SK-N-SH (cell line): ENCODE measurements at regions not wholly inside any gene's neighbourhood (a gene's known extent, or its start where the extent isn't known, plus 50 kb on each side); places are given as distances from the start of the nearest gene placed in this dataset.

ENCODE experiments used
- CTCF ChIA-PET: fragments of 300-600, 350-600 bp; formaldehyde crosslinking; extraction: SDS; loops from one replicate; lab custom pipeline; 2021; lab: Yijun Ruan, JAX
- POLR2A ChIA-PET: fragments of 350-600 bp; sonication (Branson Sonifier 250); formaldehyde crosslinking; extraction: SDS; loops from one replicate; lab custom pipeline; 2020; ENCODE audit warnings: antibody characterized with exemption, inconsistent platforms; lab: Yijun Ruan, JAX
- DNase-seq: peaks from one replicate; pipeline ENCODE4 v3.0.0; 2012
- H2AFZ ChIP-seq: fragments of 200-600 bp; sonication (generic); 2 replicates; pipeline ENCODE4 v1.8.1; 2016; ENCODE audit warnings: antibody characterized with exemption, mild to moderate bottlenecking, low read depth
- H3F3A ChIP-seq: fragments of 200-600 bp; sonication (generic); replicated peaks from 2 replicates; pipeline ENCODE3; 2016; ENCODE audit warnings: antibody characterized with exemption, mild to moderate bottlenecking; ENCODE audit not compliant: insufficient read depth
- H3K27ac ChIP-seq, 2 experiments: fragments of 200-500 bp in 1 of 2; fragments of 200-600 bp in 1 of 2; sonication (Bioruptor generic) in 1 of 2; sonication (generic), shearing (Covaris generic) in 1 of 2; 2 replicates each; pipeline versions ENCODE4 v1.5.1 to v1.6.1; 2014 to 2016; ENCODE audit warnings: low read depth in 2 of 2, inconsistent platforms in 1 of 2, low read length in 1 of 2, mild to moderate bottlenecking in 1 of 2, mixed read lengths in 1 of 2
- H3K27me3 ChIP-seq: fragments of 200-600 bp; sonication (generic), shearing (Covaris generic); 2 replicates; pipeline ENCODE4 v1.6.1; 2016; ENCODE audit warnings: mixed run types; ENCODE audit not compliant: insufficient read depth
- H3K36me3 ChIP-seq, 2 experiments: fragments of 200-500 bp in 1 of 2; fragments of 200-600 bp in 1 of 2; sonication (Bioruptor generic) in 1 of 2; sonication (generic) in 1 of 2; replicated peaks in 1 of 2; 2 replicates each; pipeline versions ENCODE3 to v1.5.1; 2014 to 2016; ENCODE audit warnings: low read length in 1 of 2, mild to moderate bottlenecking in 1 of 2; ENCODE audit not compliant: insufficient read depth in 2 of 2, control insufficient read depth in 1 of 2
- H3K4me1 ChIP-seq, 2 experiments: fragments of 200-500 bp in 1 of 2; fragments of 200-600 bp in 1 of 2; sonication (Bioruptor generic) in 1 of 2; sonication (generic), shearing (Covaris generic) in 1 of 2; 2 replicates each; pipeline versions ENCODE4 v1.5.1 to v1.6.1; 2014 to 2016; ENCODE audit warnings: low read depth in 1 of 2, low read length in 1 of 2, mixed run types in 1 of 2; ENCODE audit not compliant: insufficient read depth in 2 of 2, control insufficient read depth in 1 of 2
- H3K4me2 ChIP-seq: fragments of 200-600 bp; sonication (generic), shearing (Covaris generic); 2 replicates; pipeline ENCODE4 v1.6.1; 2017; ENCODE audit warnings: mixed run types
- H3K4me3 ChIP-seq, 2 experiments: fragments of 200-500 bp in 1 of 2; fragments of 200-600 bp in 1 of 2; sonication (Bioruptor generic) in 1 of 2; sonication (generic), shearing (Covaris generic) in 1 of 2; 2 replicates each; pipeline versions ENCODE4 v1.5.1 to v1.8.1; 2014 to 2016; ENCODE audit warnings: low read depth in 2 of 2, inconsistent platforms in 1 of 2, low read length in 1 of 2, mild to moderate bottlenecking in 1 of 2, mixed read lengths in 1 of 2, moderate library complexity in 1 of 2
- H3K79me2 ChIP-seq: fragments of 200-600 bp; sonication (generic); 2 replicates; pipeline ENCODE4 v1.8.1; 2017; ENCODE audit warnings: mild to moderate bottlenecking; ENCODE audit not compliant: insufficient read depth
- H3K9ac ChIP-seq: fragments of 200-600 bp; sonication (generic); 2 replicates; pipeline ENCODE4 v1.6.1; 2017; ENCODE audit warnings: mixed run types
- H3K9me2 ChIP-seq: fragments of 200-600 bp; sonication (generic); 2 replicates; pipeline ENCODE4 v1.6.1; 2017; ENCODE audit warnings: mixed run types
- H3K9me3 ChIP-seq: fragments of 200-600 bp; sonication (generic); 2 replicates; pipeline ENCODE4 v1.6.1; 2017; ENCODE audit warnings: mixed run types, mild to moderate bottlenecking, moderate library complexity
- H4K20me1 ChIP-seq: fragments of 200-600 bp; sonication (generic); 2 replicates; pipeline ENCODE4 v1.6.1; 2017; ENCODE audit warnings: mild to moderate bottlenecking, mixed run types; ENCODE audit not compliant: insufficient read depth
- ELF1 ChIP-seq: IDR thresholded peaks from 2 replicates; pipeline ENCODE4 v1.4.0; 2012
- EP300 ChIP-seq, 2 experiments: IDR thresholded peaks; 2 replicates each; pipeline versions ENCODE4 v1.4.0 to v1.6.1; 2012; ENCODE audit warnings: borderline replicate concordance in 1 of 2, low read depth in 1 of 2, low read length in 1 of 2
- FOSL2 ChIP-seq: IDR thresholded peaks from 2 replicates; pipeline ENCODE4 v1.4.0; 2012; ENCODE audit warnings: low read depth, mild to moderate bottlenecking, moderate library complexity, borderline replicate concordance
- FOXJ3 ChIP-seq: sonication (generic); formaldehyde crosslinking; IDR thresholded peaks from 2 replicates; pipeline ENCODE4 v1.5.1; 2020; ENCODE audit warnings: mild to moderate bottlenecking, missing genetic modification reagents
- FOXM1 ChIP-seq: IDR thresholded peaks from 2 replicates; pipeline ENCODE4 v1.4.0; 2012; ENCODE audit warnings: low read depth, mild to moderate bottlenecking
- JUND ChIP-seq: IDR thresholded peaks from 2 replicates; pipeline ENCODE4 v1.4.0; 2012
- MXI1 ChIP-seq: IDR thresholded peaks from 2 replicates; pipeline ENCODE4 v1.6.1; 2012; ENCODE audit warnings: mild to moderate bottlenecking, low read depth, low read length, improper control_type of control experiment
- NRF1 ChIP-seq: IDR thresholded peaks from 2 replicates; pipeline ENCODE4 v1.6.1; 2012; ENCODE audit warnings: low read depth, mild to moderate bottlenecking, low read length
- RAD21 ChIP-seq: IDR thresholded peaks from 2 replicates; pipeline ENCODE4 v1.6.1; 2012; ENCODE audit warnings: mild to moderate bottlenecking, low read length
- SIN3A ChIP-seq: IDR thresholded peaks from 2 replicates; pipeline ENCODE4 v1.6.1; 2012; ENCODE audit warnings: low read depth, mild to moderate bottlenecking, low read length, moderate library complexity, borderline replicate concordance
- WGBS: methylation state at CpG from one replicate; pipeline ENCODE4 v1.1.6; 2017; ENCODE audit warnings: low lambda C conversion rate; 5-methylcytosine and 5-hydroxymethylcytosine counted together
- TF ChIP-seq, protein P1 (sequence below): fragments of 150-350 bp; IDR thresholded peaks from 2 replicates; pipeline ENCODE4 v1.6.1; 2017; ENCODE audit warnings: antibody characterized with exemption, low read length, low read depth, borderline replicate concordance
- TF ChIP-seq, protein P2 (sequence below): fragments of 200-600 bp; sonication (generic); IDR thresholded peaks from 2 replicates; pipeline ENCODE4 v1.6.1; 2017; ENCODE audit warnings: antibody characterized with exemption, mild to moderate bottlenecking, moderate library complexity
- TF ChIP-seq, protein P3 (sequence below): IDR thresholded peaks from 2 replicates; pipeline ENCODE4 v1.4.0; 2012; ENCODE audit warnings: low read depth

DNA sequence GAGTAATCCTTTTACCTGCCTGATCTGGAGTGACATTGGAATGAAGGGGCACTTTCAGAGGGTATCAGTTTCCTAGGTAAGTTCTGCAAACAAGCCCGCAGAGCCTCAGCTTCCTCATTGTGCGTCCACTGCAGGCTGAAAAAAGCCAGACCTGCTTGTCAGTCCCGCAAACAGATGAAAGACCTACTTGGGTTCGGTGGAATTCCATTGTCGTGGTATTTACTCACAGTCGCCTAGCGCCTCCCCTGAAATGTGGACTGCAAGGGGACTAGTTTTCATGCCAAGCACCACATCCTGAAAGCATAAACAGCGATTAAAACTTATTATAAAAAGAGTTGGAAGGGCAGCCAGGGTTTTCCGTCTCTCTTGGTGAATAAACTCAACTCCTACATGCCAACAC, 121.5 kb downstream of the PAX1 start:
- no peaks in the 10 kb centered on the region for H3K4me1 ChIP-seq
- no peak overlapping the region for H2AFZ ChIP-seq
- no peak overlapping the region for H3K4me3 ChIP-seq
- no peak overlapping the region for H3K9ac ChIP-seq
- H3K9me2 ChIP-seq: no peaks in the 10 kb centered on the region
- H3K79me2 ChIP-seq: no peaks in the 10 kb centered on the region
- WGBS: 0% methylated on average over 7 of the region's 9 CpGs
- TF ChIP-seq FOXJ3 (CRISPR knock-in tag) (no peak), FOSL2 (no peak)
- no peaks in the 10 kb centered on the region for H3K36me3 ChIP-seq
- H3K4me2 ChIP-seq: no peak overlapping the region
- H3K27me3 ChIP-seq: no peaks in the 10 kb centered on the region
- POLR2A ChIA-PET: no interaction called here
- no peaks in the 10 kb centered on the region for H3K9me3 ChIP-seq
- no peaks in the 10 kb centered on the region for H4K20me1 ChIP-seq
- no peaks in the 10 kb centered on the region for H3F3A ChIP-seq
- no peak for DNase-seq
- CTCF ChIA-PET: interaction anchor here (2.7 kb wide), 1 partner anchor 18 kb away, joined by 8 read pairs; no protein-coding TSS in a partner anchor
- no peak overlapping the region for H3K27ac ChIP-seq

DNA sequence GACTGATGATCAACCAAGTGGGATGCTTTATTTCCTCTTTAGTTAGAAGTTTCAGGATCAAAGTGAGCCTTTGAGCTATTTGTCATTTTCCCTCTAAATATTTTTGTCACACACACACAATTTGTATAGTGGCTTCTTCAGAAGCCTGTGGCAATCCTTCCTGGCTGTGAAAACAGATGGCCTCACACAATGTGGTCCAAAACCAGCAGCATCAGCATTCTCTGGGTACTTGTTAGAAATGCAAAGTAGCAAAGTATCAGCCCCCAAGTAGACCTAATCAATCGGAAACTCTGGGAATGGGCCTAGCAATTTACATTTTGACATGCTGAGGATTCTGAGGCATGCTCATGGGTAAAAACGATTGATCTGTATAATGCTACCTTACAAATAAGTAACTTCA, 115.9 kb downstream of the PAX1 start:
- Histone ChIP-seq H3K9me3 (no peaks in the 10 kb centered on the region), H3K9me2 (no peaks in the 10 kb centered on the region), H3K36me3 (no peaks in the 10 kb centered on the region), H3K27me3 (no peaks in the 10 kb centered on the region), H2AFZ (no peak overlapping the region), H3K4me1 (no peaks in the 10 kb centered on the region), H3K27ac (no peak overlapping the region), H3F3A (no peaks in the 10 kb centered on the region), H3K79me2 (no peaks in the 10 kb centered on the region), H3K4me3 (no peak overlapping the region), H3K4me2 (no peak overlapping the region), H3K9ac (no peak overlapping the region), H4K20me1 (no peaks in the 10 kb centered on the region)
- POLR2A ChIA-PET: no interaction called here
- TF ChIP-seq, protein P1, sequence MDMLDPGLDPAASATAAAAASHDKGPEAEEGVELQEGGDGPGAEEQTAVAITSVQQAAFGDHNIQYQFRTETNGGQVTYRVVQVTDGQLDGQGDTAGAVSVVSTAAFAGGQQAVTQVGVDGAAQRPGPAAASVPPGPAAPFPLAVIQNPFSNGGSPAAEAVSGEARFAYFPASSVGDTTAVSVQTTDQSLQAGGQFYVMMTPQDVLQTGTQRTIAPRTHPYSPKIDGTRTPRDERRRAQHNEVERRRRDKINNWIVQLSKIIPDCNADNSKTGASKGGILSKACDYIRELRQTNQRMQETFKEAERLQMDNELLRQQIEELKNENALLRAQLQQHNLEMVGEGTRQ: no peak
- TF ChIP-seq, protein P2, sequence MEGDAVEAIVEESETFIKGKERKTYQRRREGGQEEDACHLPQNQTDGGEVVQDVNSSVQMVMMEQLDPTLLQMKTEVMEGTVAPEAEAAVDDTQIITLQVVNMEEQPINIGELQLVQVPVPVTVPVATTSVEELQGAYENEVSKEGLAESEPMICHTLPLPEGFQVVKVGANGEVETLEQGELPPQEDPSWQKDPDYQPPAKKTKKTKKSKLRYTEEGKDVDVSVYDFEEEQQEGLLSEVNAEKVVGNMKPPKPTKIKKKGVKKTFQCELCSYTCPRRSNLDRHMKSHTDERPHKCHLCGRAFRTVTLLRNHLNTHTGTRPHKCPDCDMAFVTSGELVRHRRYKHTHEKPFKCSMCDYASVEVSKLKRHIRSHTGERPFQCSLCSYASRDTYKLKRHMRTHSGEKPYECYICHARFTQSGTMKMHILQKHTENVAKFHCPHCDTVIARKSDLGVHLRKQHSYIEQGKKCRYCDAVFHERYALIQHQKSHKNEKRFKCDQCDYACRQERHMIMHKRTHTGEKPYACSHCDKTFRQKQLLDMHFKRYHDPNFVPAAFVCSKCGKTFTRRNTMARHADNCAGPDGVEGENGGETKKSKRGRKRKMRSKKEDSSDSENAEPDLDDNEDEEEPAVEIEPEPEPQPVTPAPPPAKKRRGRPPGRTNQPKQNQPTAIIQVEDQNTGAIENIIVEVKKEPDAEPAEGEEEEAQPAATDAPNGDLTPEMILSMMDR: no peak
- no peak for TF ChIP-seq JUND
- TF ChIP-seq FOSL2: no peak
- no peak for TF ChIP-seq ELF1
- TF ChIP-seq FOXM1: no peak
- no peak for TF ChIP-seq EP300 (IDR thresholded peaks at IDR 0.05; ENCODE audit: borderline replicate concordance in 1 of 2, low read depth in 1 of 2, low read length in 1 of 2)
- no peak for TF ChIP-seq NRF1
- TF ChIP-seq SIN3A: no peak
- no peak for TF ChIP-seq RAD21
- no peak for TF ChIP-seq MXI1
- TF ChIP-seq, protein P3, sequence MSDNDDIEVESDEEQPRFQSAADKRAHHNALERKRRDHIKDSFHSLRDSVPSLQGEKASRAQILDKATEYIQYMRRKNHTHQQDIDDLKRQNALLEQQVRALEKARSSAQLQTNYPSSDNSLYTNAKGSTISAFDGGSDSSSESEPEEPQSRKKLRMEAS: no peak
- WGBS: 7% methylated on average over 2 of the region's 2 CpGs
- DNase-seq: no peak
- CTCF ChIA-PET: interaction anchor here (0.8 to 1.4 kb wide), 2 partner anchors 10 to 102 kb away, joined by 3 to 4 read pairs; no protein-coding TSS in a partner anchor
